ENCODE measurements at regions not wholly inside any gene's neighbourhood (a gene's known extent, or its start where the extent isn't known, plus 50 kb on each side); places are given as distances from the start of the nearest gene placed in this dataset.

DNA sequence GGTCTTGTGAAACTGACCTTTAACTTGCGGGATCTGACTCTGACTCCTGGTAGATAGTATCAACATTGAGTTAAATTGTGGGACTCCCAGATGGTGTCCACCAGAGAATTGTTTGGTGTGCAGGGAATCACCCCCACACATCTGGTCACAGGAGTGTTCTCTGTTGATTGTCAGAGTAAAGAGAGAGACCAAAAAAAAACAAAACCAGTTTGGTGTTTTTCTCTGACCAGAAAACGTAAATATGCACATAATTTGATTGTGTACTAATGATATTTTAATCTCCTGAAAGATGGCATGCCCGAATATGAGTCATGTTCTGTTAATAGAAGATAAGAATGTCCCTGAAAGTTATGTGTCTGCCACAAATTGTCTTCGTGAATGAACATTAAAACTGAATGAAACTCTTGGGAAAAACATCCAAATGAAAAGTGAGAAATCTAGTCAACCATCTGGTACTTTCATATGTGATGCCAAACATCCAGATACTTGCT is 118.5 kb upstream of the GPC6 start:
- no peaks in the 10 kb centered on the region for H3K27me3 ChIP-seq (ENCODE audit: control insufficient read depth in 3 of 3, insufficient read depth in 3 of 3, low read length in 2 of 3)
- H3K4me3 ChIP-seq, result no peak overlapping the region
- H3K27ac ChIP-seq (ENCODE audit: low read depth in 1 of 2, low read length in 1 of 2), result no peak overlapping the region
- WGBS, 2 donors, result 58 to 68% methylated on average over 4 of the region's 4 CpGs
- no peaks in the 10 kb centered on the region for H3K36me3 ChIP-seq (ENCODE audit: control insufficient read depth in 4 of 4, insufficient read depth in 4 of 4, low read length in 4 of 4)
- peak; percentile 19 to 93 (median 92) for DNase-seq
- no peak overlapping the region for H3K9ac ChIP-seq (ENCODE audit: insufficient read depth in 1 of 2, low read length in 2 of 2)
- no peak for ATAC-seq (ENCODE audit: insufficient read depth, low FRiP score)
- TF ChIP-seq, protein P1, sequence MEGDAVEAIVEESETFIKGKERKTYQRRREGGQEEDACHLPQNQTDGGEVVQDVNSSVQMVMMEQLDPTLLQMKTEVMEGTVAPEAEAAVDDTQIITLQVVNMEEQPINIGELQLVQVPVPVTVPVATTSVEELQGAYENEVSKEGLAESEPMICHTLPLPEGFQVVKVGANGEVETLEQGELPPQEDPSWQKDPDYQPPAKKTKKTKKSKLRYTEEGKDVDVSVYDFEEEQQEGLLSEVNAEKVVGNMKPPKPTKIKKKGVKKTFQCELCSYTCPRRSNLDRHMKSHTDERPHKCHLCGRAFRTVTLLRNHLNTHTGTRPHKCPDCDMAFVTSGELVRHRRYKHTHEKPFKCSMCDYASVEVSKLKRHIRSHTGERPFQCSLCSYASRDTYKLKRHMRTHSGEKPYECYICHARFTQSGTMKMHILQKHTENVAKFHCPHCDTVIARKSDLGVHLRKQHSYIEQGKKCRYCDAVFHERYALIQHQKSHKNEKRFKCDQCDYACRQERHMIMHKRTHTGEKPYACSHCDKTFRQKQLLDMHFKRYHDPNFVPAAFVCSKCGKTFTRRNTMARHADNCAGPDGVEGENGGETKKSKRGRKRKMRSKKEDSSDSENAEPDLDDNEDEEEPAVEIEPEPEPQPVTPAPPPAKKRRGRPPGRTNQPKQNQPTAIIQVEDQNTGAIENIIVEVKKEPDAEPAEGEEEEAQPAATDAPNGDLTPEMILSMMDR (IDR thresholded peaks at IDR 0.05; ENCODE audit: control extremely low read depth, extremely low read depth), result no peak
- peaks cover 0 to 2% (median 0%) of the 10 kb centered on the region in 4 donors for H3K9me3 ChIP-seq (ENCODE audit: control insufficient read depth in 4 of 4, insufficient read depth in 3 of 4, low read length in 3 of 4)
- H3K4me1 ChIP-seq (ENCODE audit: control insufficient read depth in 5 of 5, insufficient read depth in 5 of 5, low read length in 5 of 5), result peaks cover 0 to 10% (median 0%) of the 10 kb centered on the region in 5 donors

DNA sequence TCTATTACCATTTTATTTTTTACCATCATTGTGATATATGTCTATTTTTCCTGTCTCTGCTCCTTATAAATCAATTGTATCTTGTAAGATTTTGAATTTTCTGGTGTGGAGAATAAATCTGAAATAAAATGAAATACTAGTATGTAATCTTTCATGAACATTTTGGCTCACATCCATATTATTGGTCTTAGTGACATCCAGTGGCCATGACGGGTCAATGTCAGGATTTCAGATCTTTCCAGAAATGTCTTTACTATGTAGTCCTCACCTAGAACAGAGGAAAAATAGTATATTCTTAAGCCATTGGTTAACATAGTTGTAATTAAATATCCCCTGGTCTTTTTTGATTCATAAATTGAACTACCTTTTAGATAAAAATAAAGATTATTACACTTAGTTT is 109.8 kb upstream of the GPC6 start:
- ATAC-seq (ENCODE audit: insufficient read depth, low FRiP score), result no peak
- Histone ChIP-seq H3K4me1 (ENCODE audit: control insufficient read depth in 5 of 5, insufficient read depth in 5 of 5, low read length in 5 of 5) (no peaks in the 10 kb centered on the region), H3K36me3 (ENCODE audit: control insufficient read depth in 4 of 4, insufficient read depth in 4 of 4, low read length in 4 of 4) (no peaks in the 10 kb centered on the region), H3K27me3 (ENCODE audit: control insufficient read depth in 3 of 3, insufficient read depth in 3 of 3, low read length in 2 of 3) (no peaks in the 10 kb centered on the region), H3K9ac (ENCODE audit: insufficient read depth in 1 of 2, low read length in 2 of 2) (no peak overlapping the region), H3K4me3 (no peak overlapping the region), H3K27ac (ENCODE audit: low read depth in 1 of 2, low read length in 1 of 2) (no peak overlapping the region), H3K9me3 (ENCODE audit: control insufficient read depth in 4 of 4, insufficient read depth in 3 of 4, low read length in 3 of 4) (peaks cover 0 to 2% (median 0%) of the 10 kb centered on the region in 4 donors)
- DNase-seq, result no peak
- TF ChIP-seq, protein P1 (IDR thresholded peaks at IDR 0.05; ENCODE audit: control extremely low read depth, extremely low read depth), result no peak
- 54 to 84% methylated on average over 1 of the region's 1 CpG for WGBS, 2 donors

DNA sequence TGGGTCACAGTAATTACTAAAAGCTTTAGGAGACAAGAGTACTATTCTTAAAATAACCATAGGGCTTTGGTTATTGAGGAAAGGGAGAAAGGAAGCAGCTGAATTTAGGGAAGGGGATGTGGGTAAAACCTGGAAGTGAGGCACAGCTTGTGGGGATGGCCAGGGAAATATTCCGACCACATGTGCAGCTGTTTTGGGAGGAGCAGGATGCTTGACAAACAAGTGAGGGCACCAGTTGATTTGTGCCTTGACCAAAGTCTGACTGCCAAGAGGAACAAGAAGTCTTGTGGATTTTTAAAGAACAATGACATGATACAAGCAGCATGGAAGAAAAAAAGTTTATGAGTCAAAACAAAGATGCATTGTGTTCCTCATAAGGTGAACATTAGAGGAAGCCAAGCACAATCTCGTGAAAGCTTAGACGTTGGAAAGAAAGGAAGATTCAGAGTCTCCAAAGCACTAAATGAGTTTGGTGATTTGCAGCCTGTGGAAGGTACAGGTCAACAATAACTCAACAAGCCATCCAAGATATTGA is 108.5 kb upstream of the GPC6 start:
- 34 to 37% methylated on average over 3 of the region's 3 CpGs for WGBS, 2 donors
- Histone ChIP-seq H3K9me3 (ENCODE audit: control insufficient read depth in 4 of 4, insufficient read depth in 3 of 4, low read length in 3 of 4) (peaks cover 0 to 2% (median 0%) of the 10 kb centered on the region in 4 donors), H3K9ac (ENCODE audit: insufficient read depth in 1 of 2, low read length in 2 of 2) (no peak overlapping the region), H3K27ac (ENCODE audit: low read depth in 1 of 2, low read length in 1 of 2) (no peak overlapping the region), H3K36me3 (ENCODE audit: control insufficient read depth in 4 of 4, insufficient read depth in 4 of 4, low read length in 4 of 4) (no peaks in the 10 kb centered on the region), H3K4me3 (no peak overlapping the region), H3K27me3 (ENCODE audit: control insufficient read depth in 3 of 3, insufficient read depth in 3 of 3, low read length in 2 of 3) (no peaks in the 10 kb centered on the region), H3K4me1 (ENCODE audit: control insufficient read depth in 5 of 5, insufficient read depth in 5 of 5, low read length in 5 of 5) (no peaks in the 10 kb centered on the region)
- DNase-seq (no peak), ATAC-seq (ENCODE audit: insufficient read depth, low FRiP score) (no peak)
- TF ChIP-seq, protein P1 (IDR thresholded peaks at IDR 0.05; ENCODE audit: control extremely low read depth, extremely low read depth), result no peak

DNA sequence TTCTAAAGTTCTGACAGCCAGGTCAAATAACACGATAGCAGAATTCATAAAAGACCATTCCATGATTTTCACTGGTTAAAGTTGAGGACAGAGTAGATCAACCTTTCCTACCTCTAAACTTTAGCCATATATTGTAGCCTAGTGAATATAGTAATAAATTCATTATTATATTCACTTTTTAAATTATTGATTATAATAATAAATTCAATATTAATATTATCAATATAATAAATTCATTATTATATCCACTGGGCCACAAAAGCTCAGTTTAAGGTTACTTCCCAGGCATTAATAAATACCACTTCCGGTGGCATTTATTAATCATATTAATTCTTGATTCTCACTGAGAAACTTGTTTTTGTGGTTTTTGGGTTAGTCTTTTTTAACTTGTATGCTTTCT is 85.7 kb upstream of the GPC6 start:
- ATAC-seq (ENCODE audit: insufficient read depth, low FRiP score), result no peak
- H3K9ac ChIP-seq (ENCODE audit: insufficient read depth in 1 of 2, low read length in 2 of 2), result no peak overlapping the region
- WGBS, 2 donors, result 87 to 90% methylated on average over 2 of the region's 2 CpGs
- no peaks in the 10 kb centered on the region for H3K27me3 ChIP-seq (ENCODE audit: control insufficient read depth in 3 of 3, insufficient read depth in 3 of 3, low read length in 2 of 3)
- H3K36me3 ChIP-seq (ENCODE audit: control insufficient read depth in 4 of 4, insufficient read depth in 4 of 4, low read length in 4 of 4), result no peaks in the 10 kb centered on the region
- H3K4me3 ChIP-seq, result no peak overlapping the region
- TF ChIP-seq, protein P1 (IDR thresholded peaks at IDR 0.05; ENCODE audit: control extremely low read depth, extremely low read depth), result no peak
- no peak overlapping the region for H3K27ac ChIP-seq (ENCODE audit: low read depth in 1 of 2, low read length in 1 of 2)
- no peaks in the 10 kb centered on the region for H3K4me1 ChIP-seq (ENCODE audit: control insufficient read depth in 5 of 5, insufficient read depth in 5 of 5, low read length in 5 of 5)
- no peak for DNase-seq
- no peaks in the 10 kb centered on the region for H3K9me3 ChIP-seq (ENCODE audit: control insufficient read depth in 4 of 4, insufficient read depth in 3 of 4, low read length in 3 of 4)
